Adrenal gland (tissue), 5 donors: ENCODE measurements at regions not wholly inside any gene's neighbourhood (a gene's known extent, or its start where the extent isn't known, plus 50 kb on each side); places are given as distances from the start of the nearest gene placed in this dataset.

Experiments
- CTCF ChIP-seq, 6 experiments: fragments of 450-650 bp in 4 of 6; fragments of 200-600 bp in 2 of 6; sonication (generic) in 1 of 6; IDR thresholded peaks; 1 replicate in 5 of 6; 2 replicates in 1 of 6; pipeline versions ENCODE4 v1.5.1 to v1.8.0; 2016 to 2021; ENCODE audit warnings: antibody characterized with exemption in 6 of 6, mild to moderate bottlenecking in 2 of 6, moderate library complexity in 1 of 6
- POLR2A ChIP-seq, 2 donors: fragments of 450-650 bp; IDR thresholded peaks; one replicate each; pipeline ENCODE4 v1.6.1; 2017; ENCODE audit warnings: antibody characterized with exemption in 2 of 2, mild to moderate bottlenecking in 2 of 2, moderate library complexity in 1 of 2
- donor health status: DM: no; HTN: no; CAD: no.

DNA sequence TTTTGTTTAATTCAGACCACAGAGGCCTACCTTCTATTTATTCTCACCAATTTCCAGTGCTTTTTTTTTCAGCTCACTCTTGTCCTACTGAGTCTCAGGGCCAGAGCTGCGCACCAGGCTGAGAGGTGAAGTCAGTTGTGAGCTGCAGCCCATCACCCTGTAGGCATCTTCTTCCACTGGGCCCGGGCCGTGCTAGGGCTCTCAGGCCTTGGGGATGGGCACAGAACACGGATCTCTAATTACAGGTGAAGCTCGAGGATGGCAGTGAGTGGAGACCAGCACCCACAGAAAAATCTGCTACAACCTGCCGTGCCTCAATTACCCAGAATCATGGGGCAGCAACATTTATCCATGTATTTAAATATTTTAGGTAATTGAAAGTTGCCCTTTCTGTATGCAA, 82.1 kb downstream of the IRX5 start:
- TF ChIP-seq CTCF (IDR thresholded peaks at IDR 0.05) (no peak), POLR2A (IDR thresholded peaks at IDR 0.05) (no peak)
